IMR-90 (cell line): ENCODE measurements at regions not wholly inside any gene's neighbourhood (a gene's known extent, or its start where the extent isn't known, plus 50 kb on each side); places are given as distances from the start of the nearest gene placed in this dataset.

Experiments used
- ATAC-seq: fragments of 200-7000 bp; cut with Tn5 transposase; 2 replicates; pipeline ENCODE4 v1.9.1; 2020; ENCODE audit warnings: low read depth, mild to moderate bottlenecking, moderate library complexity
- BruUV-seq: library from RNA; stranded (reverse); fragments of 400-500 nt; replicated peaks from 2 replicates; lab custom pipeline; 2021; lab: Mats Ljungman, UMichigan
- CTCF ChIA-PET: fragments of 300-600 bp; formaldehyde crosslinking; extraction: SDS; loops from one replicate; lab custom pipeline; 2021; ENCODE audit warnings: antibody characterized with exemption; lab: Yijun Ruan, JAX
- POLR2A ChIA-PET: fragments of 300-600 bp; sonication (Branson Sonifier 250); formaldehyde crosslinking; loops from one replicate; lab custom pipeline; 2022; ENCODE audit warnings: antibody characterized with exemption; ENCODE audit not compliant: unreplicated experiment; lab: Charles Lee
- DNase-seq: peaks from one replicate; pipeline ENCODE4 v3.0.0; 2013
- H2AFZ ChIP-seq: replicated peaks from 2 replicates; pipeline ENCODE3; 2013; ENCODE audit warnings: low read length, mild to moderate bottlenecking; ENCODE audit not compliant: poor library complexity
- H2AK5ac ChIP-seq: 2 replicates; pipeline ENCODE4 v1.6.1; 2013; ENCODE audit warnings: low read depth, low read length, inconsistent platforms
- H2AK9ac ChIP-seq: replicated peaks from 2 replicates; pipeline ENCODE3; 2013; ENCODE audit warnings: mild to moderate bottlenecking, low read depth, low read length, moderate library complexity; ENCODE audit not compliant: poor library complexity
- H2BK120ac ChIP-seq: 2 replicates; pipeline ENCODE4 v1.6.1; 2013; ENCODE audit warnings: low read depth, low read length, inconsistent platforms
- H2BK15ac ChIP-seq: 3 replicates; pipeline ENCODE4 v1.6.1; 2013; ENCODE audit warnings: low read depth, low read length, inconsistent platforms
- H2BK20ac ChIP-seq: 2 replicates; pipeline ENCODE4 v1.6.1; 2013; ENCODE audit warnings: low read depth, mild to moderate bottlenecking, inconsistent platforms, low read length, moderate library complexity
- H2BK5ac ChIP-seq: 2 replicates; pipeline ENCODE4 v1.6.1; 2013; ENCODE audit warnings: mild to moderate bottlenecking, low read depth, low read length, inconsistent platforms; ENCODE audit not compliant: poor library complexity, severe bottlenecking
- H3K14ac ChIP-seq: replicated peaks from 2 replicates; pipeline ENCODE4 v1.6.1; 2013; ENCODE audit warnings: low read depth, low read length, inconsistent platforms
- H3K18ac ChIP-seq: 2 replicates; pipeline ENCODE4 v1.6.1; 2013; ENCODE audit warnings: low read depth, low read length, control low read depth
- H3K23ac ChIP-seq: 2 replicates; pipeline ENCODE4 v1.6.1; 2013; ENCODE audit warnings: low read depth, low read length, inconsistent platforms
- H3K27ac ChIP-seq: 2 replicates; pipeline ENCODE4 v1.5.1; 2013; ENCODE audit warnings: mild to moderate bottlenecking, control low read depth, low read length; ENCODE audit not compliant: insufficient read depth
- H3K27me3 ChIP-seq: 2 replicates; pipeline ENCODE4 v1.6.1; 2013; ENCODE audit warnings: low read length; ENCODE audit not compliant: control insufficient read depth, insufficient read depth
- H3K36me3 ChIP-seq: 2 replicates; pipeline ENCODE4 v1.6.1; 2013; ENCODE audit warnings: low read length, mixed read lengths; ENCODE audit not compliant: control insufficient read depth, insufficient read depth
- H3K4ac ChIP-seq: 2 replicates; pipeline ENCODE4 v1.6.1; 2013; ENCODE audit warnings: low read depth, low read length, inconsistent platforms
- H3K4me1 ChIP-seq: 2 replicates; pipeline ENCODE4 v1.6.1; 2013; ENCODE audit warnings: low read length, mixed read lengths; ENCODE audit not compliant: control insufficient read depth, insufficient read depth
- H3K4me2 ChIP-seq: 2 replicates; pipeline ENCODE4 v1.6.1; 2013; ENCODE audit warnings: low read depth, mild to moderate bottlenecking, control low read depth, low read length, moderate library complexity
- H3K4me3 ChIP-seq: 2 replicates; pipeline ENCODE4 v1.5.1; 2013; ENCODE audit warnings: low read depth, mild to moderate bottlenecking, control low read depth, low read length, moderate library complexity; ENCODE audit not compliant: insufficient read depth
- H3K56ac ChIP-seq: 2 replicates; pipeline ENCODE4 v1.6.1; 2013; ENCODE audit warnings: low read length, inconsistent platforms; ENCODE audit not compliant: insufficient read depth; ENCODE audit errors: extremely low read depth
- H3K79me1 ChIP-seq, 2 experiments: 2 replicates each; pipeline ENCODE4 v1.6.1; 2013; ENCODE audit warnings: low read length in 2 of 2, inconsistent platforms in 1 of 2, low read depth in 1 of 2
- H3K9ac ChIP-seq: 2 replicates; pipeline ENCODE4 v1.6.1; 2013; ENCODE audit warnings: low read depth, low read length, control low read depth
- H3K9me1 ChIP-seq: 2 replicates; pipeline ENCODE4 v1.6.1; 2013; ENCODE audit warnings: low read length, inconsistent platforms; ENCODE audit not compliant: insufficient read depth
- H3K9me3 ChIP-seq: 2 replicates; pipeline ENCODE4 v1.6.1; 2013; ENCODE audit warnings: low read length; ENCODE audit not compliant: control insufficient read depth, insufficient read depth
- H4K20me1 ChIP-seq: 2 replicates; pipeline ENCODE4 v1.6.1; 2013; ENCODE audit warnings: low read length, inconsistent platforms; ENCODE audit not compliant: insufficient read depth
- H4K5ac ChIP-seq: 2 replicates; pipeline ENCODE4 v1.6.1; 2013; ENCODE audit warnings: mild to moderate bottlenecking, low read depth, low read length, control low read depth
- H4K8ac ChIP-seq, 2 experiments: 2 replicates each; pipeline ENCODE4 v1.6.1; 2013; ENCODE audit warnings: low read depth in 2 of 2, low read length in 2 of 2, control low read depth in 1 of 2, inconsistent platforms in 1 of 2
- H4K91ac ChIP-seq: 2 replicates; pipeline ENCODE4 v1.6.1; 2013; ENCODE audit warnings: low read depth, low read length, inconsistent platforms; ENCODE audit not compliant: insufficient read depth
- BHLHE40 ChIP-seq: fragments of 150-350 bp; IDR thresholded peaks from 2 replicates; pipeline ENCODE4 v1.6.1; 2016; ENCODE audit warnings: mild to moderate bottlenecking, low read depth, low read length
- CEBPB ChIP-seq: IDR thresholded peaks from 2 replicates; pipeline ENCODE4 v1.6.1; 2012; ENCODE audit warnings: low read depth, low read length, improper control_type of control experiment
- FOS ChIP-seq: fragments of 150-350 bp; IDR thresholded peaks from 2 replicates; pipeline ENCODE4 v1.6.1; 2016; ENCODE audit warnings: low read depth, low read length
- MAFK ChIP-seq: IDR thresholded peaks from 2 replicates; pipeline ENCODE4 v1.6.1; 2012; ENCODE audit warnings: low read depth, low read length, improper control_type of control experiment
- MAZ ChIP-seq: IDR thresholded peaks from 2 replicates; pipeline ENCODE4 v1.6.1; 2012; ENCODE audit warnings: low read depth, mild to moderate bottlenecking, low read length, improper control_type of control experiment, moderate library complexity, borderline replicate concordance
- MXI1 ChIP-seq: IDR thresholded peaks from 2 replicates; pipeline ENCODE4 v1.6.1; 2012; ENCODE audit warnings: low read depth, mild to moderate bottlenecking, low read length, moderate library complexity, borderline replicate concordance
- NFE2L2 ChIP-seq: fragments of 150-350 bp; IDR thresholded peaks from 2 replicates; pipeline ENCODE4 v1.6.1; 2016; ENCODE audit warnings: low read depth, mild to moderate bottlenecking, low read length
- POLR2A ChIP-seq: IDR thresholded peaks from 2 replicates; pipeline ENCODE4 v1.6.1; 2012; ENCODE audit warnings: mild to moderate bottlenecking, low read depth, low read length
- RAD21 ChIP-seq: IDR thresholded peaks from 2 replicates; pipeline ENCODE4 v1.6.1; 2012; ENCODE audit warnings: low read length, improper control_type of control experiment
- RCOR1 ChIP-seq: IDR thresholded peaks from 2 replicates; pipeline ENCODE4 v1.6.1; 2012; ENCODE audit warnings: mild to moderate bottlenecking, low read length, improper control_type of control experiment; ENCODE audit not compliant: insufficient replicate concordance
- RFX5 ChIP-seq: IDR thresholded peaks from 2 replicates; pipeline ENCODE4 v1.8.0; 2012; ENCODE audit warnings: low read depth, mild to moderate bottlenecking, low read length, moderate library complexity
- SMC3 ChIP-seq: fragments of 150-350 bp; IDR thresholded peaks from 2 replicates; pipeline ENCODE4 v1.6.1; 2016; ENCODE audit warnings: low read depth, mild to moderate bottlenecking, antibody characterized with exemption, low read length, moderate library complexity
- whole genome bisulfite sequencing, 2 experiments: methylation state at CpG; one replicate each; pipeline versions ENCODE4 v1.1.5 to v1.1.7; 2013; ENCODE audit warnings: missing lambda C conversion rate in 2 of 2; ENCODE audit not compliant: insufficient read length in 1 of 2; ENCODE audit errors: extremely low coverage in 2 of 2; 5-methylcytosine and 5-hydroxymethylcytosine counted together
- dilution Hi-C: fragments of 300-500 bp; cut with HindIII; formaldehyde crosslinking; loops from one replicate; pipeline ENCODE4 v1.14.3; 2018; ENCODE audit warnings: low sequenced_read_pairs; ENCODE audit not compliant: unreplicated experiment
- in situ Hi-C: fragments of 300-500 bp; cut with MboI; formaldehyde crosslinking; loops from 3 replicates; pipeline ENCODE4 v1.14.3; 2019; ENCODE audit warnings: low sequenced_read_pairs, inconsistent platforms, mixed read lengths
- intact Hi-C: fragments of 100-400 bp; cut with micrococcal nuclease; formaldehyde crosslinking; loops from 2 replicates; pipeline ENCODE4 v1.10.0; 2022
- TF ChIP-seq, protein P1 (sequence below): fragments of 150-350 bp; IDR thresholded peaks from 2 replicates; pipeline ENCODE4 v1.6.1; 2016; ENCODE audit warnings: low read depth, mild to moderate bottlenecking, low read length, moderate library complexity, borderline replicate concordance
- TF ChIP-seq, protein P2 (sequence below): conservative IDR thresholded peaks from 2 replicates; pipeline ENCODE4 v1.5.1; 2012; ENCODE audit warnings: mild to moderate bottlenecking, low read depth, low read length, improper control_type of control experiment
- TF ChIP-seq, protein P3 (sequence below): fragments of 150-350 bp; IDR thresholded peaks from 2 replicates; pipeline ENCODE4 v1.6.1; 2017; ENCODE audit warnings: mild to moderate bottlenecking, antibody characterized with exemption, low read length, low read depth

DNA sequence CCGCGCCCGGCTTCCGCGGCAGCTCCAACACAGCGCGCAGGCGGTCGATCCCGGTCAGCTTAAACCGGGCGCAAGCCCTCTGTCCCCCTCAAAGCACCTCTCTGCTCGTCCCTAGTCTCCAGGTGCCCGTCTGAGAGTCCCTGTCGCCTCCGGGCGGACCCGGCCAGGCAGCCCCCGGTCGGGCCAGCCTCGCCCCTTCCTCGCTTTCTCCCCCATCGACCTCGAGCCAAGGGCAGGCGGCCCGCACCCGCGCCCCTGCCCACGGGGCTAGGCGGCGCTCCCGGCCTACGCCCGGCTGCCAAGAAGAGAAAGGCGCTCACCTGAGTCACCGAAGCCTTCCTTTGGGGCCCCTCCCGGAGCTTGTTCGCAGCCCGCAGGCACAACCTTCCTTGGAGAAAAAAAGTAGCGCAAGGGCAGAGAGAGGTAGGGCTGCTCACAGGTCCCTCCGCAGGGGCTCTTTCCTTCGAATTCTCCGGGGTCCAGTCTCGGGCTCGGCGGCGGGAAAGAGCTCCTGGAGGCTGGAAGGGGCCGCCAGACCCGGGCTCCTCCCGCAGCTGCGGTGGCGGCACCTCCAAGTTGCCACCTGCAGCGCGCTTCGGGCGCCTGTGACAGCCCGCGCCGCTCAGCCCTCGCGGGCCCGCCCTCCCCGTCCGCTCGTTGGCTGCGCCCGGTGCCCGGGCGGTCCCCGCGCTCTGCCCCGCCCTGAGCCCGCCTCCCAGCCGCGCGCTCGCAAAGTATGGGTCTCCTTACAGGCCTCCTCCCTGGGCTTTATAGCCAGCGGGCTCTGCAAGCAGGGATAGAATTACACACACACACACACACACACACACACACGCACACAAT lies 86.5 kb upstream of the EPB41L3 start:
- peak overlapping the region; percentile 95 for H3K4me2 ChIP-seq

More for the DNA sequence above, 86.5 kb upstream of the EPB41L3 start:
- Histone ChIP-seq H4K5ac (no peak overlapping the region), H2AK9ac (no peak overlapping the region), H2AK5ac (no peak overlapping the region), H3K56ac (no peak overlapping the region), H2BK120ac (no peak overlapping the region), H2BK20ac (no peak overlapping the region), H3K14ac (no peak overlapping the region), H3K18ac (no peak overlapping the region), H3K9me3 (no peaks in the 10 kb centered on the region), H3K4me1 (no peaks in the 10 kb centered on the region; the same call in 1 of the 2 replicates), H2BK15ac (no peak overlapping the region), H4K20me1 (no peaks in the 10 kb centered on the region), H2BK5ac (no peak overlapping the region), H2AFZ (peak overlapping the region; percentile 93), H3K4ac (no peak overlapping the region), H3K79me1 (no peaks in the 10 kb centered on the region), H3K27me3 (peaks cover 18% of the 10 kb centered on the region), H3K23ac (no peak overlapping the region), H3K36me3 (no peaks in the 10 kb centered on the region), H4K91ac (no peak overlapping the region), H4K8ac (no peak overlapping the region), H3K27ac (no peak overlapping the region), H3K4me3 (peak overlapping the region; percentile 60), H3K9ac (no peak overlapping the region), H3K9me1 (no peaks in the 10 kb centered on the region)
- intact Hi-C loops, result no loop called here
- POLR2A ChIA-PET, result no interaction called here
- CTCF ChIA-PET, result no interaction called here
- DNase-seq (peak; percentile 41), ATAC-seq (peak; percentile 87)
- no TSS peak for BruUV-seq
- WGBS, 2 experiments, result 1% methylated on average over 20 of the region's 79 CpGs; no CpG with 5 or more reads in 1 of the 2 experiments
- dilution Hi-C loops, result no loop called here
- TF ChIP-seq SMC3, result no peak
- TF ChIP-seq FOS, result no peak
- no peak for TF ChIP-seq POLR2A
- no peak for TF ChIP-seq NFE2L2
- TF ChIP-seq RCOR1, result no peak
- TF ChIP-seq MXI1, result no peak
- no peak for TF ChIP-seq MAFK
- TF ChIP-seq, protein P1, sequence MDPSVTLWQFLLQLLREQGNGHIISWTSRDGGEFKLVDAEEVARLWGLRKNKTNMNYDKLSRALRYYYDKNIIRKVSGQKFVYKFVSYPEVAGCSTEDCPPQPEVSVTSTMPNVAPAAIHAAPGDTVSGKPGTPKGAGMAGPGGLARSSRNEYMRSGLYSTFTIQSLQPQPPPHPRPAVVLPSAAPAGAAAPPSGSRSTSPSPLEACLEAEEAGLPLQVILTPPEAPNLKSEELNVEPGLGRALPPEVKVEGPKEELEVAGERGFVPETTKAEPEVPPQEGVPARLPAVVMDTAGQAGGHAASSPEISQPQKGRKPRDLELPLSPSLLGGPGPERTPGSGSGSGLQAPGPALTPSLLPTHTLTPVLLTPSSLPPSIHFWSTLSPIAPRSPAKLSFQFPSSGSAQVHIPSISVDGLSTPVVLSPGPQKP, result no peak
- no peak for TF ChIP-seq RAD21
- TF ChIP-seq, protein P2, sequence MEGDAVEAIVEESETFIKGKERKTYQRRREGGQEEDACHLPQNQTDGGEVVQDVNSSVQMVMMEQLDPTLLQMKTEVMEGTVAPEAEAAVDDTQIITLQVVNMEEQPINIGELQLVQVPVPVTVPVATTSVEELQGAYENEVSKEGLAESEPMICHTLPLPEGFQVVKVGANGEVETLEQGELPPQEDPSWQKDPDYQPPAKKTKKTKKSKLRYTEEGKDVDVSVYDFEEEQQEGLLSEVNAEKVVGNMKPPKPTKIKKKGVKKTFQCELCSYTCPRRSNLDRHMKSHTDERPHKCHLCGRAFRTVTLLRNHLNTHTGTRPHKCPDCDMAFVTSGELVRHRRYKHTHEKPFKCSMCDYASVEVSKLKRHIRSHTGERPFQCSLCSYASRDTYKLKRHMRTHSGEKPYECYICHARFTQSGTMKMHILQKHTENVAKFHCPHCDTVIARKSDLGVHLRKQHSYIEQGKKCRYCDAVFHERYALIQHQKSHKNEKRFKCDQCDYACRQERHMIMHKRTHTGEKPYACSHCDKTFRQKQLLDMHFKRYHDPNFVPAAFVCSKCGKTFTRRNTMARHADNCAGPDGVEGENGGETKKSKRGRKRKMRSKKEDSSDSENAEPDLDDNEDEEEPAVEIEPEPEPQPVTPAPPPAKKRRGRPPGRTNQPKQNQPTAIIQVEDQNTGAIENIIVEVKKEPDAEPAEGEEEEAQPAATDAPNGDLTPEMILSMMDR, result no peak
- TF ChIP-seq, protein P3, sequence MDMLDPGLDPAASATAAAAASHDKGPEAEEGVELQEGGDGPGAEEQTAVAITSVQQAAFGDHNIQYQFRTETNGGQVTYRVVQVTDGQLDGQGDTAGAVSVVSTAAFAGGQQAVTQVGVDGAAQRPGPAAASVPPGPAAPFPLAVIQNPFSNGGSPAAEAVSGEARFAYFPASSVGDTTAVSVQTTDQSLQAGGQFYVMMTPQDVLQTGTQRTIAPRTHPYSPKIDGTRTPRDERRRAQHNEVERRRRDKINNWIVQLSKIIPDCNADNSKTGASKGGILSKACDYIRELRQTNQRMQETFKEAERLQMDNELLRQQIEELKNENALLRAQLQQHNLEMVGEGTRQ, result no peak
- no peak for TF ChIP-seq RFX5
- no peak for TF ChIP-seq MAZ
- no peak for TF ChIP-seq BHLHE40
- TF ChIP-seq CEBPB, result no peak
- in situ Hi-C loops, result no loop called here
